H9 (cell line): ENCODE measurements at regions not wholly inside any gene's neighbourhood (a gene's known extent, or its start where the extent isn't known, plus 50 kb on each side); places are given as distances from the start of the nearest gene placed in this dataset.

Source experiments
- DNase-seq: peaks from one replicate; pipeline ENCODE4 v3.0.0-alpha.2; 2017
- H2AFZ ChIP-seq: one replicate; pipeline ENCODE4 v1.6.1; 2013; ENCODE audit warnings: mild to moderate bottlenecking, low read length, control low read depth, moderate library complexity
- H2AK5ac ChIP-seq: 2 replicates; pipeline ENCODE4 v1.6.1; 2013; ENCODE audit warnings: low read length, control low read depth, mixed read lengths; ENCODE audit not compliant: insufficient read length
- H2BK120ac ChIP-seq: one replicate; pipeline ENCODE4 v1.6.1; 2013; ENCODE audit warnings: low read depth, mild to moderate bottlenecking, low read length, control low read depth, inconsistent platforms; ENCODE audit not compliant: poor library complexity, severe bottlenecking
- H2BK12ac ChIP-seq: 2 replicates; pipeline ENCODE4 v1.6.1; 2013; ENCODE audit warnings: low read length, control low read depth, mixed read lengths, low read depth; ENCODE audit not compliant: insufficient read length
- H2BK15ac ChIP-seq: 2 replicates; pipeline ENCODE4 v1.6.1; 2013; ENCODE audit warnings: low read depth, low read length, control low read depth
- H2BK20ac ChIP-seq: one replicate; pipeline ENCODE4 v1.6.1; 2013; ENCODE audit warnings: low read depth, mild to moderate bottlenecking, low read length, control low read depth, inconsistent platforms; ENCODE audit not compliant: poor library complexity, severe bottlenecking
- H2BK5ac ChIP-seq: 2 replicates; pipeline ENCODE4 v1.6.1; 2013; ENCODE audit warnings: low read length, control low read depth, mixed read lengths; ENCODE audit not compliant: insufficient read length
- H3K14ac ChIP-seq: 2 replicates; pipeline ENCODE4 v1.6.1; 2013; ENCODE audit warnings: low read length, control low read depth; ENCODE audit not compliant: insufficient read depth
- H3K18ac ChIP-seq: 2 replicates; pipeline ENCODE4 v1.6.1; 2013; ENCODE audit warnings: low read depth, mild to moderate bottlenecking, mixed read lengths, low read length, control low read depth; ENCODE audit not compliant: insufficient read length
- H3K23ac ChIP-seq: 2 replicates; pipeline ENCODE4 v1.6.1; 2013; ENCODE audit warnings: low read length, control low read depth, mixed read lengths, low read depth; ENCODE audit not compliant: insufficient read length
- H3K23me2 ChIP-seq: 2 replicates; pipeline ENCODE4 v1.6.1; 2013; ENCODE audit warnings: low read depth, mild to moderate bottlenecking, mixed read lengths, low read length, control low read depth; ENCODE audit not compliant: insufficient read length, poor library complexity, severe bottlenecking
- H3K27ac ChIP-seq: 2 replicates; pipeline ENCODE4 v1.5.1; 2013; ENCODE audit warnings: low read length, control low read depth, mixed read lengths, low read depth; ENCODE audit not compliant: insufficient read length
- H3K27me3 ChIP-seq: 2 replicates; pipeline ENCODE4 v1.6.1; 2013; ENCODE audit warnings: low read length, control low read depth, inconsistent platforms; ENCODE audit not compliant: insufficient read depth
- H3K4ac ChIP-seq: 2 replicates; pipeline ENCODE4 v1.6.1; 2013; ENCODE audit warnings: low read depth, mild to moderate bottlenecking, control low read depth, inconsistent platforms, low read length, moderate library complexity
- H3K4me1 ChIP-seq: 2 replicates; pipeline ENCODE4 v1.6.1; 2013; ENCODE audit warnings: low read length, control low read depth, inconsistent platforms; ENCODE audit not compliant: insufficient read depth
- H3K4me2 ChIP-seq: 2 replicates; pipeline ENCODE4 v1.6.1; 2013; ENCODE audit warnings: low read length, control low read depth, mixed read lengths; ENCODE audit not compliant: insufficient read length, insufficient read depth
- H3K56ac ChIP-seq: 2 replicates; pipeline ENCODE4 v1.6.1; 2013; ENCODE audit warnings: low read depth, mild to moderate bottlenecking, mixed read lengths, low read length, control low read depth; ENCODE audit not compliant: insufficient read length
- H3K79me1 ChIP-seq: 2 replicates; pipeline ENCODE4 v1.6.1; 2013; ENCODE audit warnings: low read depth, mild to moderate bottlenecking, moderate library complexity, low read length, control low read depth, inconsistent platforms; ENCODE audit not compliant: insufficient read depth, poor library complexity, severe bottlenecking
- H3K79me2 ChIP-seq: 2 replicates; pipeline ENCODE4 v1.6.1; 2013; ENCODE audit warnings: low read length, control low read depth, inconsistent platforms; ENCODE audit not compliant: insufficient read depth
- H3K9ac ChIP-seq: 2 replicates; pipeline ENCODE4 v1.6.1; 2013; ENCODE audit warnings: low read length, control low read depth, mixed read lengths; ENCODE audit not compliant: insufficient read length; ENCODE audit errors: extremely low read depth
- H3K9me3 ChIP-seq: one replicate; pipeline ENCODE4 v1.6.1; 2013; ENCODE audit warnings: low read depth, low read length, inconsistent platforms; ENCODE audit not compliant: control insufficient read depth
- H3T11ph ChIP-seq: one replicate; pipeline ENCODE4 v1.6.1; 2013; ENCODE audit warnings: mild to moderate bottlenecking, low read length, control low read depth, inconsistent platforms
- H4K20me1 ChIP-seq: one replicate; pipeline ENCODE4 v1.6.1; 2013; ENCODE audit not compliant: control insufficient read depth, insufficient read length, insufficient read depth
- H4K5ac ChIP-seq: 2 replicates; pipeline ENCODE4 v1.6.1; 2013; ENCODE audit warnings: low read depth, mild to moderate bottlenecking, mixed read lengths, low read length, control low read depth; ENCODE audit not compliant: insufficient read length
- H4K8ac ChIP-seq: replicated peaks from 2 replicates; pipeline ENCODE4 v1.6.1; 2013; ENCODE audit warnings: low read length, control low read depth, mixed read lengths, low read depth; ENCODE audit not compliant: insufficient read length
- H4K91ac ChIP-seq: 2 replicates; pipeline ENCODE4 v1.6.1; 2013; ENCODE audit warnings: low read depth, mild to moderate bottlenecking, moderate library complexity, mixed read lengths, low read length, control low read depth; ENCODE audit not compliant: insufficient read length
- H3K27ac Mint-ChIP-seq, 3 experiments: 2 replicates in 2 of 3; 3 replicates in 1 of 3; pipeline ENCODE4 v1.8.0; 2020 to 2021; ENCODE audit warnings: mixed read lengths in 3 of 3, mild to moderate bottlenecking in 1 of 3, moderate library complexity in 1 of 3
- H3K27me3 Mint-ChIP-seq: 2 replicates; pipeline ENCODE4 v1.8.0; 2021; ENCODE audit warnings: low read depth, mild to moderate bottlenecking, moderate library complexity, mixed read lengths
- H3K36me3 Mint-ChIP-seq, 3 experiments: 2 replicates in 2 of 3; 3 replicates in 1 of 3; pipeline ENCODE4 v1.8.0; 2020 to 2021; ENCODE audit warnings: low read depth in 3 of 3, mixed read lengths in 3 of 3; ENCODE audit not compliant: insufficient read depth in 1 of 3
- H3K4me1 Mint-ChIP-seq, 2 experiments: 2 replicates each; pipeline ENCODE4 v1.8.0; 2020; ENCODE audit warnings: mixed read lengths in 2 of 2
- H3K4me3 Mint-ChIP-seq, 2 experiments: 2 replicates in 1 of 2; 3 replicates in 1 of 2; pipeline ENCODE4 v1.8.0; 2020 to 2021; ENCODE audit warnings: mild to moderate bottlenecking in 2 of 2, mixed read lengths in 2 of 2, moderate library complexity in 1 of 2
- H3K9me3 Mint-ChIP-seq, 2 experiments: 2 replicates in 1 of 2; 3 replicates in 1 of 2; pipeline ENCODE4 v1.8.0; 2020; ENCODE audit warnings: mild to moderate bottlenecking in 2 of 2, mixed read lengths in 2 of 2, moderate library complexity in 1 of 2
- CTCF ChIP-seq: fragments of 200-600 bp; sonication (generic); conservative IDR thresholded peaks from 3 replicates; pipeline ENCODE4 v1.8.0; 2021; ENCODE audit warnings: antibody characterized with exemption, mild to moderate bottlenecking
- WGBS: extraction: QIAGEN DNeasy Blood & Tissue Kit; methylation state at CpG from one replicate; pipeline ENCODE4 v1.1.7; 2013; ENCODE audit warnings: missing lambda C conversion rate, low lambda C conversion rate, mixed read lengths; ENCODE audit not compliant: insufficient read length; ENCODE audit errors: extremely low coverage; 5-methylcytosine and 5-hydroxymethylcytosine counted together

- DNase-seq: no peak
- Mint-ChIP-seq H3K27me3 (no peaks in the 10 kb centered on the region), H3K4me3 (no peak overlapping the region), H3K9me3 (peaks cover 10 to 11% of the 10 kb centered on the region in 2 experiments), H3K4me1 (peaks cover 13 to 15% of the 10 kb centered on the region in 2 experiments), H3K27ac (no peak overlapping the region), H3K36me3 (peaks cover 2 to 12% (median 6%) of the 10 kb centered on the region in 3 experiments; a peak in 4 of 7 replicates)
- Histone ChIP-seq H3K4me2 (no peak overlapping the region), H3K56ac (no peak overlapping the region), H3K79me2 (no peaks in the 10 kb centered on the region), H3K27ac (no peak overlapping the region), H4K20me1 (no peaks in the 10 kb centered on the region), H3K9ac (no peak overlapping the region), H2BK5ac (no peak overlapping the region), H3T11ph (no peak overlapping the region), H2BK12ac (no peak overlapping the region), H3K79me1 (no peaks in the 10 kb centered on the region), H2BK120ac (no peak overlapping the region), H3K14ac (no peak overlapping the region), H2AK5ac (no peak overlapping the region), H3K4me1 (peaks cover 5% of the 10 kb centered on the region; the same call in 1 of the 2 replicates), H3K27me3 (no peaks in the 10 kb centered on the region), H3K9me3 (no peaks in the 10 kb centered on the region), H2BK15ac (no peak overlapping the region), H2AFZ (no peak overlapping the region), H3K23ac (no peak overlapping the region), H3K4ac (no peak overlapping the region), H3K18ac (no peak overlapping the region), H4K8ac (no peak overlapping the region), H2BK20ac (no peak overlapping the region), H4K5ac (no peak overlapping the region), H4K91ac (no peak overlapping the region), H3K23me2 (no peaks in the 10 kb centered on the region)
- no peak for TF ChIP-seq CTCF
- no CpG with 5 or more reads among the region's 3 CpGs for WGBS
Observed at GRCh38 chr3:62942227-62942626, 67.0 kb upstream of the CADPS start.
